Suprapubic skin (tissue), 4 donors: ENCODE measurements at regions not wholly inside any gene's neighbourhood (a gene's known extent, or its start where the extent isn't known, plus 50 kb on each side); places are given as distances from the start of the nearest gene placed in this dataset.

ENCODE experiments used
- DNase-seq, 2 donors: peaks; one replicate each; pipeline ENCODE4 v3.0.0-alpha.2; 2019; ENCODE audit warnings: low spot score in 2 of 2
- H3K27ac ChIP-seq: fragments of 200-600 bp; sonication (generic); one replicate; pipeline ENCODE4 v1.5.1; 2019
- H3K27me3 ChIP-seq: fragments of 200-600 bp; sonication (generic); one replicate; pipeline ENCODE4 v1.5.1; 2019
- H3K36me3 ChIP-seq: fragments of 200-600 bp; sonication (generic); one replicate; pipeline ENCODE4 v1.5.1; 2019
- H3K4me1 ChIP-seq: fragments of 200-600 bp; sonication (generic); one replicate; pipeline ENCODE4 v1.5.1; 2019
- H3K4me3 ChIP-seq: fragments of 200-600 bp; sonication (generic); one replicate; pipeline ENCODE4 v1.5.1; 2019; ENCODE audit warnings: mild to moderate bottlenecking
- H3K9me3 ChIP-seq: fragments of 200-600 bp; sonication (generic); one replicate; pipeline ENCODE4 v1.5.1; 2019
- CTCF ChIP-seq, 2 donors: fragments of 200-600 bp in 1 of 2; fragments of 450-650 bp in 1 of 2; sonication (generic) in 1 of 2; IDR thresholded peaks; one replicate each; pipeline ENCODE4 v1.5.1; 2016 to 2019; ENCODE audit warnings: antibody characterized with exemption in 2 of 2, mild to moderate bottlenecking in 1 of 2, moderate library complexity in 1 of 2
- EP300 ChIP-seq: sonication (generic); formaldehyde crosslinking; IDR thresholded peaks from one replicate; pipeline ENCODE4 v1.6.1; 2017; ENCODE audit warnings: antibody characterized with exemption
- POLR2A ChIP-seq, 2 donors: fragments of 450-650 bp; IDR thresholded peaks; one replicate each; pipeline ENCODE4 v1.6.1; 2017; ENCODE audit warnings: antibody characterized with exemption in 2 of 2, mild to moderate bottlenecking in 2 of 2, moderate library complexity in 2 of 2
- POLR2AphosphoS5 ChIP-seq, 3 donors: sonication (generic); formaldehyde crosslinking; IDR thresholded peaks; one replicate each; pipeline ENCODE4 v1.6.1; 2017; ENCODE audit warnings: antibody characterized with exemption in 3 of 3
- WGBS: methylation state at CpG from one replicate; pipeline ENCODE4 v1.1.5; 2018; 5-methylcytosine and 5-hydroxymethylcytosine counted together

- no peak overlapping the region for H3K4me3 ChIP-seq
- TF ChIP-seq EP300 = no peak
- TF ChIP-seq POLR2AphosphoS5 (IDR thresholded peaks at IDR 0.05) = no peak
- TF ChIP-seq POLR2A (IDR thresholded peaks at IDR 0.05) = no peak
- TF ChIP-seq CTCF (IDR thresholded peaks at IDR 0.05) = no peak
- no peaks in the 10 kb centered on the region for H3K36me3 ChIP-seq
- no peak overlapping the region for H3K27ac ChIP-seq
- no peaks in the 10 kb centered on the region for H3K9me3 ChIP-seq
- 63% methylated on average over 5 of the region's 5 CpGs for WGBS
- DNase-seq = no peak
- peaks cover 21% of the 10 kb centered on the region for H3K4me1 ChIP-seq
- H3K27me3 ChIP-seq = peaks cover 9% of the 10 kb centered on the region
These were observed 128.0 kb upstream of the SDK2 start for GRCh38 chr17:73772107-73772705.

GRCh38 chr17:73773702-73774101 lies 129.5 kb upstream of the SDK2 start:
- H3K9me3 ChIP-seq = no peaks in the 10 kb centered on the region
- H3K4me1 ChIP-seq = peaks cover 21% of the 10 kb centered on the region
- H3K36me3 ChIP-seq = no peaks in the 10 kb centered on the region
- H3K27me3 ChIP-seq = peaks cover 9% of the 10 kb centered on the region
- H3K4me3 ChIP-seq = no peak overlapping the region
- no peak for TF ChIP-seq POLR2AphosphoS5 (IDR thresholded peaks at IDR 0.05)
- TF ChIP-seq CTCF (IDR thresholded peaks at IDR 0.05) = no peak
- no peak for TF ChIP-seq POLR2A (IDR thresholded peaks at IDR 0.05)
- TF ChIP-seq EP300 = no peak
- WGBS = 62% methylated on average over 7 of the region's 7 CpGs
- no peak for DNase-seq
- H3K27ac ChIP-seq = no peak overlapping the region

- Histone ChIP-seq H3K27me3 (peaks cover 13% of the 10 kb centered on the region), H3K4me3 (no peak overlapping the region), H3K9me3 (no peaks in the 10 kb centered on the region), H3K27ac (no peak overlapping the region), H3K4me1 (peaks cover 18% of the 10 kb centered on the region), H3K36me3 (no peaks in the 10 kb centered on the region)
- TF ChIP-seq POLR2A (IDR thresholded peaks at IDR 0.05) = no peak
- TF ChIP-seq CTCF (IDR thresholded peaks at IDR 0.05) = no peak
- TF ChIP-seq POLR2AphosphoS5 (IDR thresholded peaks at IDR 0.05) = no peak
- TF ChIP-seq EP300 = no peak
- WGBS = 76% methylated on average over 7 of the region's 7 CpGs
- DNase-seq = no peak
These were observed 130.6 kb upstream of the SDK2 start for GRCh38 chr17:73774852-73775251.

- H3K4me3 ChIP-seq = no peak overlapping the region
- H3K36me3 ChIP-seq = no peaks in the 10 kb centered on the region
- TF ChIP-seq EP300 = no peak
- no peak for TF ChIP-seq POLR2A (IDR thresholded peaks at IDR 0.05)
- TF ChIP-seq CTCF (IDR thresholded peaks at IDR 0.05) = no peak
- no peak for TF ChIP-seq POLR2AphosphoS5 (IDR thresholded peaks at IDR 0.05)
- no peak overlapping the region for H3K27ac ChIP-seq
- 78% methylated on average over 21 of the region's 21 CpGs for WGBS
- H3K27me3 ChIP-seq = peaks cover 12% of the 10 kb centered on the region
- H3K9me3 ChIP-seq = no peaks in the 10 kb centered on the region
- DNase-seq = no peak
- peaks cover under 1% of the 10 kb centered on the region for H3K4me1 ChIP-seq
These were observed 132.3 kb upstream of the SDK2 start for GRCh38 chr17:73776351-73777130.

GRCh38 chr17:73777131-73777449 lies 132.8 kb upstream of the SDK2 start:
- Histone ChIP-seq H3K9me3 (no peaks in the 10 kb centered on the region), H3K4me1 (no peaks in the 10 kb centered on the region), H3K27ac (no peak overlapping the region), H3K27me3 (peaks cover 12% of the 10 kb centered on the region), H3K36me3 (no peaks in the 10 kb centered on the region), H3K4me3 (no peak overlapping the region)
- DNase-seq = no peak
- WGBS = 59% methylated on average over 7 of the region's 7 CpGs
- TF ChIP-seq POLR2A (IDR thresholded peaks at IDR 0.05) (no peak), POLR2AphosphoS5 (IDR thresholded peaks at IDR 0.05) (no peak), EP300 (no peak), CTCF (IDR thresholded peaks at IDR 0.05) (no peak)
